SK-N-MC (cell line): ENCODE measurements at regions not wholly inside any gene's neighbourhood (a gene's known extent, or its start where the extent isn't known, plus 50 kb on each side); places are given as distances from the start of the nearest gene placed in this dataset.
"Not testable (repeated sequence)": the region's sequence is repeated elsewhere in the genome, so short reads cannot be mapped to it uniquely, and the experiment has no call there.

ENCODE experiments used
- DNase-seq: peaks from one replicate; pipeline ENCODE4 v3.0.0-alpha.2; 2011; ENCODE audit warnings: low read depth, low spot score
- H3K27ac ChIP-seq: fragments of 200-600 bp; sonication (generic); 2 replicates; pipeline ENCODE4 v1.5.1; 2016; ENCODE audit warnings: mixed run types
- H3K36me3 ChIP-seq: fragments of 200-600 bp; sonication (generic); 2 replicates; pipeline ENCODE4 v1.6.1; 2017; ENCODE audit warnings: antibody characterized with exemption, low read length, mixed read lengths; ENCODE audit not compliant: insufficient read depth
- H3K4me3 ChIP-seq: fragments of 200-600 bp; sonication (generic); 2 replicates; pipeline ENCODE4 v1.5.1; 2016
- H3K9ac ChIP-seq: fragments of 200-600 bp; sonication (generic); 2 replicates; pipeline ENCODE4 v1.8.0; 2017; ENCODE audit warnings: mixed run types, mixed read lengths; ENCODE audit not compliant: insufficient read length
- H3K9me3 ChIP-seq: fragments of 200-600 bp; sonication (generic); 2 replicates; pipeline ENCODE4 v1.6.1; 2017; ENCODE audit warnings: low read depth, mild to moderate bottlenecking, antibody characterized with exemption, low read length, moderate library complexity, mixed read lengths
- EZH2 ChIP-seq: fragments of 200-600 bp; sonication (generic); IDR thresholded peaks from one replicate; pipeline ENCODE4 v1.6.1; 2017; ENCODE audit warnings: antibody characterized with exemption
- FOXP2 ChIP-seq: optimal IDR thresholded peaks from 2 replicates; pipeline ENCODE3; 2011; ENCODE audit warnings: mild to moderate bottlenecking, moderate library complexity; ENCODE audit not compliant: insufficient read depth; ENCODE audit errors: extremely low read length, control extremely low read depth
- POLR2AphosphoS5 ChIP-seq: IDR thresholded peaks from 2 replicates; pipeline ENCODE4 v1.6.1; 2012; ENCODE audit warnings: mild to moderate bottlenecking, low read depth, low read length, borderline replicate concordance

- Histone ChIP-seq H3K9ac (no peak overlapping the region), H3K36me3 (no peaks in the 10 kb centered on the region), H3K27ac (no peak overlapping the region), H3K9me3 (no peaks in the 10 kb centered on the region), H3K4me3 (no peak overlapping the region)
- TF ChIP-seq EZH2 (no peak), FOXP2 (no peak), POLR2AphosphoS5 (no peak)
- DNase-seq, result no peak
Observed at GRCh38 chr4:29717287-29718057, 1002.7 kb upstream of the PCDH7 start.

GRCh38 chr4:29718136-29718535 is 1002.0 kb upstream of the PCDH7 start:
- no peak overlapping the region for H3K9ac ChIP-seq
- no peak for DNase-seq
- H3K9me3 ChIP-seq, result no peaks in the 10 kb centered on the region
- no peak overlapping the region for H3K27ac ChIP-seq
- H3K4me3 ChIP-seq, result no peak overlapping the region
- no peaks in the 10 kb centered on the region for H3K36me3 ChIP-seq
- TF ChIP-seq EZH2, result no peak
- TF ChIP-seq POLR2AphosphoS5, result no peak
- no peak for TF ChIP-seq FOXP2

- Histone ChIP-seq H3K27ac (no peak overlapping the region), H3K9ac (no peak overlapping the region), H3K36me3 (no peaks in the 10 kb centered on the region), H3K9me3 (no peaks in the 10 kb centered on the region), H3K4me3 (no peak overlapping the region)
- no peak for TF ChIP-seq POLR2AphosphoS5
- no peak for TF ChIP-seq FOXP2
- TF ChIP-seq EZH2, result no peak
- DNase-seq, result no peak
Observed at GRCh38 chr4:29722253-29722652, 997.9 kb upstream of the PCDH7 start.

- no peak overlapping the region for H3K27ac ChIP-seq
- no peak overlapping the region for H3K4me3 ChIP-seq
- TF ChIP-seq EZH2 (no peak), FOXP2 (no peak), POLR2AphosphoS5 (no peak)
Observed at GRCh38 chr4:29726938-29727337, 993.2 kb upstream of the PCDH7 start.

GRCh38 chr4:29734343-29735213 is 985.6 kb upstream of the PCDH7 start:
- Histone ChIP-seq H3K9ac (no peak overlapping the region), H3K4me3 (no peak overlapping the region), H3K27ac (no peak overlapping the region), H3K36me3 (no peaks in the 10 kb centered on the region), H3K9me3 (no peaks in the 10 kb centered on the region)
- no peak for DNase-seq
- TF ChIP-seq POLR2AphosphoS5 (no peak), EZH2 (no peak), FOXP2 (no peak)

More at GRCh38 chr4:29726938-29727337, 993.2 kb upstream of the PCDH7 start:
- DNase-seq, result no peak
- Histone ChIP-seq H3K9ac (no peak overlapping the region), H3K9me3 (no peaks in the 10 kb centered on the region), H3K36me3 (no peaks in the 10 kb centered on the region)

GRCh38 chr4:29756966-29757365 is 963.2 kb upstream of the PCDH7 start:
- no peak for TF ChIP-seq POLR2AphosphoS5
- TF ChIP-seq FOXP2, result no peak
- TF ChIP-seq EZH2, result no peak
- Histone ChIP-seq H3K27ac (no peak overlapping the region), H3K4me3 (no peak overlapping the region), H3K9me3 (no peaks in the 10 kb centered on the region), H3K36me3 (no peaks in the 10 kb centered on the region), H3K9ac (no peak overlapping the region)
- no peak for DNase-seq

- no peaks in the 10 kb centered on the region for H3K36me3 ChIP-seq
- no peak overlapping the region for H3K27ac ChIP-seq
- no peak for DNase-seq
- H3K9me3 ChIP-seq, result no peaks in the 10 kb centered on the region
- H3K9ac ChIP-seq, result no peak overlapping the region
- no peak overlapping the region for H3K4me3 ChIP-seq
- TF ChIP-seq EZH2 (no peak), FOXP2 (no peak), POLR2AphosphoS5 (no peak)
Observed at GRCh38 chr4:29762151-29762550, 958.0 kb upstream of the PCDH7 start.

GRCh38 chr4:29770627-29771026 is 949.5 kb upstream of the PCDH7 start:
- Histone ChIP-seq H3K27ac (no peak overlapping the region), H3K4me3 (no peak overlapping the region), H3K9me3 (no peaks in the 10 kb centered on the region), H3K9ac (no peak overlapping the region), H3K36me3 (no peaks in the 10 kb centered on the region)
- no peak for TF ChIP-seq FOXP2
- DNase-seq, result no peak

- not testable (repeated sequence) for H3K27ac ChIP-seq, H3K36me3 ChIP-seq, DNase-seq, H3K4me3 ChIP-seq, H3K9me3 ChIP-seq, H3K9ac ChIP-seq
Observed at GRCh38 chr4:29788123-29788522, 932.0 kb upstream of the PCDH7 start.
